ENCODE measurements at regions not wholly inside any gene's neighbourhood (a gene's known extent, or its start where the extent isn't known, plus 50 kb on each side); places are given as distances from the start of the nearest gene placed in this dataset.

DNA sequence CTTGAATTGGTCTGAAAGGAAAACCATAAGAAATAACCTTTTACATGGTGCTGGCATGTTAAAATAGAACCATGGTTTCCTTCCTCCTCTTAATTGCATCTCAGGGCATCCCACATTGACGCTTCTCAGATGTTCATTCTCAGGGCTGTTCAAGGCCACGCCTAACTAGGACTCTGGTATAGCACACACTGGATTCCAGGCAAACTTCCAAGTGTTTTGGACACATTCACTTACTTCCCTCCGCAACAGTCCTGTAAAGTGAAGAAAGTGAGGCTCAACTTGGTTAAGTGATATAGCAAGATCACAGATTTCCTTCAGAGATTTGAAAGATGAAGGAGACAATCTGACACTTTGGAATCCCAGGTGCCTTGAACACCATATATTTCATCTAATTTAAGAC is 244.8 kb downstream of the DUSP10 start (continued):
- TF ChIP-seq GATA2 (CRISPR knock-in tag; IDR thresholded peaks at IDR 0.05) (no peak), ELF1 (IDR thresholded peaks at IDR 0.05) (no peak), RCOR1 (IDR thresholded peaks at IDR 0.05; ENCODE audit: low read length) (no peak), FOXJ3 (CRISPR knock-in tag; IDR thresholded peaks at IDR 0.05) (no peak), EZH2phosphoT487 (IDR thresholded peaks at IDR 0.05; ENCODE audit: borderline replicate concordance, low read depth) (no peak), RXRA (IDR thresholded peaks at IDR 0.05; ENCODE audit: borderline replicate concordance, low read depth) (no peak)
- TF ChIP-seq, protein P1, sequence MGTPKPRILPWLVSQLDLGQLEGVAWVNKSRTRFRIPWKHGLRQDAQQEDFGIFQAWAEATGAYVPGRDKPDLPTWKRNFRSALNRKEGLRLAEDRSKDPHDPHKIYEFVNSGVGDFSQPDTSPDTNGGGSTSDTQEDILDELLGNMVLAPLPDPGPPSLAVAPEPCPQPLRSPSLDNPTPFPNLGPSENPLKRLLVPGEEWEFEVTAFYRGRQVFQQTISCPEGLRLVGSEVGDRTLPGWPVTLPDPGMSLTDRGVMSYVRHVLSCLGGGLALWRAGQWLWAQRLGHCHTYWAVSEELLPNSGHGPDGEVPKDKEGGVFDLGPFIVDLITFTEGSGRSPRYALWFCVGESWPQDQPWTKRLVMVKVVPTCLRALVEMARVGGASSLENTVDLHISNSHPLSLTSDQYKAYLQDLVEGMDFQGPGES (IDR thresholded peaks at IDR 0.05; ENCODE audit: low read depth, low read length), result no peak

- no peak for DNase-seq
- H3F3A ChIP-seq (replicated peaks; ENCODE audit: insufficient read depth), result no peaks in the 10 kb centered on the region
- no peaks in the 10 kb centered on the region for H4K20me1 ChIP-seq (ENCODE audit: insufficient read depth)
- POLR2A ChIA-PET, result no interaction called here
- TF ChIP-seq EP300 (IDR thresholded peaks at IDR 0.05; ENCODE audit: borderline replicate concordance in 1 of 2, low read depth in 1 of 2, low read length in 1 of 2) (no peak), EZH2phosphoT487 (IDR thresholded peaks at IDR 0.05; ENCODE audit: borderline replicate concordance, low read depth) (no peak), RFX5 (IDR thresholded peaks at IDR 0.05; ENCODE audit: low read length) (no peak), RXRA (IDR thresholded peaks at IDR 0.05; ENCODE audit: borderline replicate concordance, low read depth) (no peak)
- TF ChIP-seq, protein P2, sequence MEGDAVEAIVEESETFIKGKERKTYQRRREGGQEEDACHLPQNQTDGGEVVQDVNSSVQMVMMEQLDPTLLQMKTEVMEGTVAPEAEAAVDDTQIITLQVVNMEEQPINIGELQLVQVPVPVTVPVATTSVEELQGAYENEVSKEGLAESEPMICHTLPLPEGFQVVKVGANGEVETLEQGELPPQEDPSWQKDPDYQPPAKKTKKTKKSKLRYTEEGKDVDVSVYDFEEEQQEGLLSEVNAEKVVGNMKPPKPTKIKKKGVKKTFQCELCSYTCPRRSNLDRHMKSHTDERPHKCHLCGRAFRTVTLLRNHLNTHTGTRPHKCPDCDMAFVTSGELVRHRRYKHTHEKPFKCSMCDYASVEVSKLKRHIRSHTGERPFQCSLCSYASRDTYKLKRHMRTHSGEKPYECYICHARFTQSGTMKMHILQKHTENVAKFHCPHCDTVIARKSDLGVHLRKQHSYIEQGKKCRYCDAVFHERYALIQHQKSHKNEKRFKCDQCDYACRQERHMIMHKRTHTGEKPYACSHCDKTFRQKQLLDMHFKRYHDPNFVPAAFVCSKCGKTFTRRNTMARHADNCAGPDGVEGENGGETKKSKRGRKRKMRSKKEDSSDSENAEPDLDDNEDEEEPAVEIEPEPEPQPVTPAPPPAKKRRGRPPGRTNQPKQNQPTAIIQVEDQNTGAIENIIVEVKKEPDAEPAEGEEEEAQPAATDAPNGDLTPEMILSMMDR (IDR thresholded peaks at IDR 0.05), result no peak
- TF ChIP-seq, protein P1 (IDR thresholded peaks at IDR 0.05; ENCODE audit: low read depth, low read length), result no peak
- H3K4me3 ChIP-seq (ENCODE audit: low read depth in 2 of 2, low read length in 1 of 2), result no peak overlapping the region
- no peaks in the 10 kb centered on the region for H3K9me2 ChIP-seq
- no peaks in the 10 kb centered on the region for H3K4me1 ChIP-seq (ENCODE audit: control insufficient read depth in 1 of 2, insufficient read depth in 2 of 2, low read depth in 1 of 2, low read length in 1 of 2)
- H3K27ac ChIP-seq (ENCODE audit: low read depth in 2 of 2, low read length in 1 of 2), result no peak overlapping the region
- H3K9ac ChIP-seq, result no peak overlapping the region
- CTCF ChIA-PET, result no interaction called here
- no peaks in the 10 kb centered on the region for H3K9me3 ChIP-seq
- H2AFZ ChIP-seq (ENCODE audit: low read depth), result no peak overlapping the region
- H3K4me2 ChIP-seq, result no peak overlapping the region
- no peaks in the 10 kb centered on the region for H3K27me3 ChIP-seq (ENCODE audit: insufficient read depth)
- no peaks in the 10 kb centered on the region for H3K79me2 ChIP-seq (ENCODE audit: insufficient read depth)
- H3K36me3 ChIP-seq (replicated peaks in 1 of 2; ENCODE audit: control insufficient read depth in 1 of 2, insufficient read depth in 2 of 2, low read length in 1 of 2), result no peaks in the 10 kb centered on the region
- 38% methylated on average over 4 of the region's 4 CpGs for WGBS (ENCODE audit: low lambda C conversion rate)
Measured at GRCh38 chr1:221503268-221503667, 238.6 kb downstream of the DUSP10 start.
